Subcutaneous abdominal adipose tissue (tissue), 5 donors: ENCODE measurements at regions not wholly inside any gene's neighbourhood (a gene's known extent, or its start where the extent isn't known, plus 50 kb on each side); places are given as distances from the start of the nearest gene placed in this dataset.

Source experiments
- H3K27ac ChIP-seq: one replicate; pipeline ENCODE4 v1.7.0; 2013; ENCODE audit warnings: low read depth, mild to moderate bottlenecking, inconsistent platforms, low read length, moderate library complexity
- H3K27me3 ChIP-seq, 5 donors: one replicate each; pipeline ENCODE4 v1.7.0; 2013; ENCODE audit warnings: low read length in 5 of 5, inconsistent platforms in 1 of 5; ENCODE audit not compliant: control insufficient read depth in 5 of 5, insufficient read depth in 4 of 5
- H3K36me3 ChIP-seq, 5 donors: one replicate each; pipeline ENCODE4 v1.7.0; 2013; ENCODE audit warnings: low read length in 5 of 5; ENCODE audit not compliant: control insufficient read depth in 5 of 5, insufficient read depth in 5 of 5
- H3K4me1 ChIP-seq, 5 donors: one replicate each; pipeline ENCODE4 v1.7.0; 2013; ENCODE audit warnings: low read length in 5 of 5, mild to moderate bottlenecking in 3 of 5, moderate library complexity in 1 of 5; ENCODE audit not compliant: control insufficient read depth in 5 of 5, insufficient read depth in 5 of 5
- H3K4me3 ChIP-seq, 5 donors: one replicate each; pipeline ENCODE4 v1.7.0; 2013; ENCODE audit warnings: low read length in 5 of 5, low read depth in 1 of 5
- H3K9ac ChIP-seq, 5 donors: one replicate each; pipeline ENCODE4 v1.7.0; 2013; ENCODE audit warnings: low read length in 5 of 5, mild to moderate bottlenecking in 4 of 5, moderate library complexity in 3 of 5
- H3K9me3 ChIP-seq, 5 donors: one replicate each; pipeline ENCODE4 v1.7.0; 2013; ENCODE audit warnings: low read length in 5 of 5; ENCODE audit not compliant: control insufficient read depth in 5 of 5
- donor health status: healthy.
- donor health status: healthy.
- donor health status: healthy.
- donor health status: healthy.
- donor health status: healthy.

DNA sequence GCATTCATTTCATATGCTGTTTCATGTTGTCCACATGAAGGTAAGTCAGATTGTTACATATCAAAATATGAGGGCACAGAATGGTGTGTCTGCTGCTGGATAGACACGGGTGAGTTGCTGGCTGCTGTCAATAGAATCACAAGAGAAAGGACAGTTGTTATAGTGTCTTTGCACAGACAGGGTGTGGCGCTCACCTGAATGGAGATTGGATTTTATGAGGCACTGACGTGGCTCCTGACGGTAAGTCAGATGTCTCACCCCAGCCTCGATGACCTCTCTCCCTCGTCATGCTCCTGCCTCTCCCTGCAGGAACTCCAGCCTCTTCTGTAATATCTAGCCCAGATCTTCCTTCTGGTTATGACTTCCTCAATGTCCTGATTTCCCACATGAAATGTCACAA is 75.4 kb upstream of the SELENOP start:
- peaks cover 0 to 6% (median 3%) of the 10 kb centered on the region in 5 donors for H3K4me1 ChIP-seq
- H3K36me3 ChIP-seq: no peaks in the 10 kb centered on the region
- H3K9me3 ChIP-seq: no peaks in the 10 kb centered on the region
- H3K9ac ChIP-seq: peak overlapping the region in 1 of 5 donors; percentile 43
- peak overlapping the region in 1 of 5 donors; percentile 34 for H3K4me3 ChIP-seq
- H3K27me3 ChIP-seq: no peaks in the 10 kb centered on the region
- no peak overlapping the region for H3K27ac ChIP-seq

DNA sequence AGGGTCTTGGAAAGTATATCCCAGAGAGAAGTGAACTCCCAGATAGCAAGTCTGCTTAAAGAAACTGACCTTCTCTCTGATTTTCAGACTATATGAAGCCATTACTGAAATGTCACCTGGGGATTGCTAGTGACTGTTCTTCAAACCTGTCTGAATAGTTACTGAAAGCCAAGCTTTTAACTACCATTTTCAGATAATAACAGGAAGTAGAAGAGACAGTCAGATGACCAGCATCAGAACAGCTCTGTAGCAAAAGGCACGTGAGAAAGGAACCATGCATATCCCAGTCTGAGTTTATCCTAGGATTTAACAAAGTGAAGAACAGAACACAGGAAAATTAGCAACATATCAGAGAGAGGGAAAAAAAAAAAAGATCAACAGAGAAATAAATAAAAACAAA is 74.9 kb upstream of the SELENOP start:
- peaks cover 0 to 6% (median 3%) of the 10 kb centered on the region in 5 donors for H3K4me1 ChIP-seq
- H3K36me3 ChIP-seq: no peaks in the 10 kb centered on the region
- H3K9ac ChIP-seq: no peak overlapping the region
- no peaks in the 10 kb centered on the region for H3K9me3 ChIP-seq
- peak overlapping the region; percentile 2 for H3K27ac ChIP-seq
- no peaks in the 10 kb centered on the region for H3K27me3 ChIP-seq
- no peak overlapping the region for H3K4me3 ChIP-seq

DNA sequence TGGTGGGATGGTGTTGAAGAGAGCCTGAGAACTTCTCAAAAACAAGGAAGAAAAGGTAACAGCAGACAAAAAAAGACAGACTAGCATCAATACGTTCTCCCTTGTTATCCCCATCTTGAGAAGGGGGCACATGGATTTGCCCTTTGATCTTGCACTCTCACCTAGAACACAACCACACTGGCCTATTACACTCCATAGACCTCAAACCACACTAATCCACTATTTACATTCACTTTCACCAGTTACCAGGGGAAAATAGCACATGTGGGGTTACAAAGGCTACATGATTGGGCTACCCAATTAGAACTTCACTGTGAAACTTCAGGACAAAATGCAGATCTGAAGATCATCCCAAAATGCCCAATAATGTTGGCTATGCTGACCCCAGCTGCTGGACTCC is 72.6 kb upstream of the SELENOP start:
- no peak overlapping the region for H3K4me3 ChIP-seq
- H3K9me3 ChIP-seq: no peaks in the 10 kb centered on the region
- no peak overlapping the region for H3K9ac ChIP-seq
- no peaks in the 10 kb centered on the region for H3K36me3 ChIP-seq
- no peaks in the 10 kb centered on the region for H3K27me3 ChIP-seq
- H3K27ac ChIP-seq: no peak overlapping the region
- peaks cover 0 to 13% (median 3%) of the 10 kb centered on the region in 5 donors for H3K4me1 ChIP-seq

DNA sequence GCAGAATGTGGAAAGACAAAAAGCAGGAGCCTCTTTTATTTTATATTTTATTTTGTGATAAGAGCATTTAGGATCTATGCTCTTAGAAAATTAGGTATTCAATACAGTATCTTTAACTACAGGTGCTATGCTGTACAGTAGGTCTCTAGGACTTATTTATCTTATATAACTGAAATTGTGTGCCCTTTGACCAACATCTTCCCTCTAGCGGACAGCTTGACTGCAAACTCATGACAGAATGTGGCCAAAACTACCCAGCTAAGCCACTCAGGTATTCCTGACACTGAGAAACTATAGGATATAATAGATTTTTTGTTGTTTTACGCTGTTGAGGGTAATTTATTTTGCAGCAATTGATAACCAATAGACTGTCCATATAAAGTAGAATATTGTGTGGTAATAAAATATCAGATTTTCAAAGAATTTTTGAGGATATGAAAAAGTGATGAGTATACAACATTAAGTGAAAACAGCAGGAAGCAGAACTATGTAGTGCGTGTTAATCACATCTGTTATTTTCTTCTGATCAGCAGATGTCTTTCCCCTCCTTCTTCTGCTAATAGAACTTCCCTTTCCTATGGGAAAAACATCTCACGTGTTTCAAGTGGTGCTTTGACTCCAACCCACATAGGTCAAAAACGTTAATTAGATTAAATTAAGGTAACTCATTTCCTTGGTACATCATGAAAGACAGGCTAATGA is 69.9 kb upstream of the SELENOP start:
- H3K4me3 ChIP-seq: no peak overlapping the region
- H3K27me3 ChIP-seq: no peaks in the 10 kb centered on the region
- H3K9me3 ChIP-seq: no peaks in the 10 kb centered on the region
- peaks cover 0 to 19% (median 5%) of the 10 kb centered on the region in 5 donors for H3K4me1 ChIP-seq
- no peaks in the 10 kb centered on the region for H3K36me3 ChIP-seq
- no peak overlapping the region for H3K27ac ChIP-seq
- H3K9ac ChIP-seq: no peak overlapping the region

DNA sequence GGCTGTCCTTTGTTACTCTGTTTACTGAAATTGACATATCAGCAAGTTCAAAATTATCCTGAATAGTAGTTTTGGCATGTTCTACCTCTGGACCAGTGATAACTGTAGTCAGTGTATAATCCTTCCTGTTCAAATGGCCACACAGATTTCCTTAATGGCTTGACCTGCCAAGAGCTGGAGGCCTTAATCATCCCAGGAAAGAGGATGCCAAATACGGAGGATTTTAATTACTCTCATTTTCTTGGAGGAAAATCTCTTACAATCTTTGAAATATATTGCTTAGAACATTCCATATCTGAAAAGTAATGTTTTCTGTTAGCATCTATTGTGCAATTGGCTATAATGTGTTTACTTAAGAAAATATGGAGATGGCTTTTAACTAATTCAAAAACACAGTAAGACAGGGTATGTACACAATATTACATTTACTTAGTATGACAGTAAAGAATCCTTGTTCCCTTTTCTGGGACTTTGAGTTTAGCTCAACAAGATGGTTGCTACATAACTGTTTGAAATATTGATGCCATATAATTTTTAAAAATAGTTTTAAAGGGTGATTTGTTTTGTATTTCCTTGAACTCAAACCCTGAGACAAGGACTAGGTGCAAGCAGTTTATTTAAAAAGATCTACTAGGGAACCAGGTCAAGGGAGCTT is 68.9 kb upstream of the SELENOP start:
- H3K9ac ChIP-seq: no peak overlapping the region
- H3K9me3 ChIP-seq: no peaks in the 10 kb centered on the region
- no peak overlapping the region for H3K27ac ChIP-seq
- no peak overlapping the region for H3K4me3 ChIP-seq
- H3K27me3 ChIP-seq: no peaks in the 10 kb centered on the region
- peaks cover 0 to 27% (median 12%) of the 10 kb centered on the region in 5 donors for H3K4me1 ChIP-seq
- no peaks in the 10 kb centered on the region for H3K36me3 ChIP-seq

DNA sequence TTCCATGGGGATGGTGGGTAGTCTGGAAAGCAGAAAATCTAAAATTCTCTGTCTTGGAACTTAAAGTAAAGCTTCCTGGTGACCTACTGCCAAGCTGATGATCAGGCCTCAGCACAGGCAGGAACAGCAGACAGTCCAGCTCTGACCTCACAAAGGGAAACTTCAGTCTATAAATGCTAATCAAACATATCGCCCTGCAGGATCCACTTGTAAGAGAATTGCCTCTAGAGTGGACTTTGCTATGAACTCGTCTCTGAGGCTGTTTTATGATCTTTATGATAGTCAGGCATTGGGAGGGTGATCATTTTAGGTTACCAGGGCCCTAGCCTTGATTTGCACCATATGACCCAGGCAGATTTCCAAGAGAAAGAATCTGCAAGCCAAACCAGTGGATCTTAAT is 67.6 kb upstream of the SELENOP start:
- Histone ChIP-seq H3K27ac (no peak overlapping the region), H3K27me3 (no peaks in the 10 kb centered on the region), H3K9ac (no peak overlapping the region), H3K9me3 (no peaks in the 10 kb centered on the region), H3K4me1 (peaks cover 0 to 30% (median 14%) of the 10 kb centered on the region in 5 donors), H3K4me3 (no peak overlapping the region), H3K36me3 (no peaks in the 10 kb centered on the region)

DNA sequence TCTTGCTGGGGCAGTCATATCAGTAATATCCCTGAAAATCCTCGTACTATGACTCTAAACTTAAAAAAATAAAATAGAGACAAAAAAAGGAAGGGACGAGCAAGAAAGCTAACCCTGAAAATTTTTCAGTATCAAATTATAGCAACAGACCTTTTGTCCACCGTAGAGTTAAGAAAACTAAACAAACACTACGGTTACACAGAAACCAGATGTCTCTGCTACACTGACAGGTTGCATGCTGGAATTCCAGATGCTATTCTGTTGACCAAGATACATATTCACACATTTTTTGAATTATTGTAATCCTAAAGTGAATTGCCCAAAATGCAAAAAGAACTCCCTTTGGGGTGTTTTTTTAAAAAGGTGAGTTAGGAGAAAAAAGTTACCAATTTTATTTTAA is 66.9 kb upstream of the SELENOP start:
- Histone ChIP-seq H3K4me1 (peaks cover 0 to 30% (median 14%) of the 10 kb centered on the region in 5 donors), H3K9ac (no peak overlapping the region), H3K27me3 (no peaks in the 10 kb centered on the region), H3K36me3 (no peaks in the 10 kb centered on the region), H3K4me3 (no peak overlapping the region), H3K9me3 (no peaks in the 10 kb centered on the region), H3K27ac (no peak overlapping the region)

DNA sequence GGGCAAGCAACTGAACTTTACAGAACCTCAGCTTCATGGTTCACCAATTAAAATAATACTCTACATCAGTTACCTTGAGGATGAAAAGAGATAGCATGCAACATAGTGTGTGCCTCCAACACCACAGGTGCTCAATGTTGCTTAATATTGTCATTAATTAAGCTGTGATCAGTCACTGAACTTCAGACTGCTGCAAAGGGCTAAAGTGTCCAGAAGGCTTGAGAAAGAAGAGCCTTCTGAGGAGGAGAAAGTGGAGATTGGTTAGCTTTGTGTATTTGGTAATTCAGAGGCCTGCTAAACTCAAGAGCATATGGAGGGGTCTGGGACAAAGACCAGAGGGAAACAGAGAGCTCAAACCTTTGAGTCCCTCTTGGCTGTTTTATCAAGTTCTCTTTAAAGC is 66.3 kb upstream of the SELENOP start:
- H3K4me1 ChIP-seq: peaks cover 0 to 30% (median 14%) of the 10 kb centered on the region in 5 donors
- H3K27me3 ChIP-seq: no peaks in the 10 kb centered on the region
- no peaks in the 10 kb centered on the region for H3K9me3 ChIP-seq
- no peak overlapping the region for H3K9ac ChIP-seq
- no peak overlapping the region for H3K4me3 ChIP-seq
- H3K36me3 ChIP-seq: no peaks in the 10 kb centered on the region
- H3K27ac ChIP-seq: no peak overlapping the region

DNA sequence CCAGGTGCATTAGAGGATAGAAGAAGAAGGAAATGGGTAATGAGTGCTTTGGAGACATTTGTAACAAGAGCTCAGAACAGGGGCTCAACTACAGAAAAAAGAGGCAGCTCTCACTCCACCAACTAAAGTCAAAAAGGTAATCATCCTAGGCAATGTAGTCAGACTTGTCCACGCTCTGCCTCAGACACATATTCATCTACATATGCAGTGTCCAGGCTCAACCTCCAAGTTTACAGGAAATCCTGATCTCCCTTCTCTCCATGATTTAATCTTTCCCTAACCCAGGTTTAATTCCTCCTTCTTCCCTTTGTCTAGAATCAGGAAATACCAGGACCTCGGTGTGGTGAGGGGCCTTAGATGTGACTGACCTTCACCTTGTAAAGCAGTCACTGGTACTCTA is 65.7 kb upstream of the SELENOP start:
- Histone ChIP-seq H3K27me3 (no peaks in the 10 kb centered on the region), H3K4me3 (no peak overlapping the region), H3K9ac (no peak overlapping the region), H3K27ac (no peak overlapping the region), H3K36me3 (no peaks in the 10 kb centered on the region), H3K9me3 (no peaks in the 10 kb centered on the region), H3K4me1 (peaks cover 0 to 30% (median 14%) of the 10 kb centered on the region in 5 donors)

DNA sequence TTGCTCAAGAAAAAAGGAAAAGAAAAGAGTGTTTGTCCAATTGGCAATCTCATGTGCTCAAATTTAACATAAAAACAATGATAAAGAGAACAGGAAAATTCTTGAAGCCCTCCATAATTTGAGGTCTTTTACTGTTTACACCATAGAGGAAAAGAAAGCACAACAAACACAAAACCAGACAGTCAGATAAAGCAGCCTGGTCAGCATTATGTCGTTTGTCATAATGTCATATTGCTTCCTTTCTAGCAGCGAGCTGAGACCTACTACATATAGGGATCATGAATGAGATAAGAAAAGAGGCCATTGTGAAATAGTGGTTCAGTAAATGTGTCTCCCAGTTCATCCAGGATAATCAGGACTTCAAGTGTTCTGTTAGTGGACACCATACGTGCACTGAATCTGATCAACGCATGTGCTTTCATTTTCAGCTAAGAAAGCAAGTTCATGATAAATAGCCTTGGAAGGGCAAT is 64.7 kb upstream of the SELENOP start:
- H3K9ac ChIP-seq: peak overlapping the region in 2 of 5 donors; percentile 13 to 66
- H3K4me3 ChIP-seq: peak overlapping the region; percentile 27 to 56 (median 49)
- H3K36me3 ChIP-seq: no peaks in the 10 kb centered on the region
- peaks cover 0 to 30% (median 14%) of the 10 kb centered on the region in 5 donors for H3K4me1 ChIP-seq
- H3K27ac ChIP-seq: peak overlapping the region; percentile 46
- H3K9me3 ChIP-seq: no peaks in the 10 kb centered on the region
- no peaks in the 10 kb centered on the region for H3K27me3 ChIP-seq
